GDM1 (cell line): ENCODE measurements at regions not wholly inside any gene's neighbourhood (a gene's known extent, or its start where the extent isn't known, plus 50 kb on each side); places are given as distances from the start of the nearest gene placed in this dataset.

Experiments used
- DNase-seq: peaks from one replicate; lab custom pipeline; 2025; lab: John Stamatoyannopoulos, UW

DNA sequence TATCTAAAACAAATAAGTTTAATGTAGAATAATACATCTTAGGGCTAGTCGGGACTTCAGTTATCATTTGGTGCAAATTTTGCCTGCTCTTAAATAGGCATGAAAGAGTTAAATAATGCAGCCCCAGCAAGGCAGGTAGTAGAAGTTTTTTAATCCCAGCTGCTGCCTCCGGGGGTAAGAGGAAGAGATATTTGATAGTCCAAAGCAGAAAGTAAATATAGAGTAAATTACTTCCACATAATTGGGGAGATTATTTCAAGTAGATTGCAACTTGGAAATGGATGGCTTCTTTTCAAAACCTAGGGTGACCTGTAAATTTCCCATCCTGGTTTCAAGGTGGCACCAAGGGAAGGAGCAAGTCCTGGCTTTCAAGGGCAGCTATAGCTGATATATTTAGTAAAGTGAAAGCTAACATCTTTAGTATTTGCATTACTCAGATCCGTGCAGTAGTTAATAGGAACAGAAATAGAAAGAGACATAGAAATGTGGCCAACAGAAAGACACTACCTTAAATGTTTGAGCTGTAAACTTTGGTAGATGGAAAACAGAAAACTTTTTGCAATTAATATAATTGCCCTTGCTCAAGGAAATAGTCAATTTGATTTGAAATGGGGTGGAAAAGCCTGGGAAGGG lies 109.1 kb downstream of the LMO4 start:
- DNase-seq = no peak

DNA sequence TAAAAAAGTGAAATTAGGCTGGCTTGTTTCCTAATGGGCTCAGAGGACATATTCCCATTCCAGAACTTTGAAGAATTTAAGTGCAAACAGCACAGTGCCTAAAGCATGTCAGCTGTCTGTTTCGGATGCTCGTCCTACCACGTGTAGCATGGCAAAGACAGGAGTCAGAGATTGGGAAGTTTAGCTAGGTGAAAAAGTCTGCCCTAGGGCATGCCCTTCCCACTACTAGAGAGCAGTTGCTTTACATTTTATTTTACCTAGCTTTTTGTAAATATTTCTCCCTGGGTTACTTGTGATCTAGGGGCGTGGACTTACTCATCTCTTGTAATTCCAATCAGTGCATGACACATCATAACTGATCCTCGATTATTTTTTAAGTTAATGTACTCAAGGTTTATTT lies 111.1 kb downstream of the LMO4 start:
- no peak for DNase-seq

DNA sequence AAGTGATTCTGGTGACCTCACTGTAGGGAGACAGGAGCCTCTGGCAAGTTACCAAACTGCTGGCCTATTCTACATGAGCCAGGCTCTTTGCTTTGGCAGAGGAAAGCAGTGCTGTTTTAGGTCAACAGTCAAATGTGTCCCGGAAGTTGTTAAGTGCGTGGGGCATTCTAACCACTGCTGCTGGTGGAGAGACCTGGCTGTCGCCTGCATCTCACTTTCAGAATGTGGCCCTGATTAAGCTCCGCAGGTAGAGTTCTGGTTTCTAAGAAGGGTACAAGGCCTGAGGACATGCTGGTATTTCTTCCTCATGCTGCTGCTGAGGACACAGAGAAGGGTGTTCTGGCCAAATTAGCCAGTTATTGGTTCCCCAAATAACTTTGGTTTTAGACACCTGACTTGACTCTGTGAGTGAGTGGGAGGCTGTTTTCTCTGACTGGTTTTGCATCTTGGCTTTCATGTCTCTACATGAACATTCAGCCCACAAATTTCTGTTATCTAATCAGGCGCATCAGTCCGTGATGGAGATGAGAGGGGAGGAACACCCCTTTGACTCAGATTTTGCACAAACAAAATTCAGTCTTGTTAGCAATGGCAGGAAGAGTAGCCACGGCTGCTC lies 120.8 kb downstream of the LMO4 start:
- DNase-seq = no peak

DNA sequence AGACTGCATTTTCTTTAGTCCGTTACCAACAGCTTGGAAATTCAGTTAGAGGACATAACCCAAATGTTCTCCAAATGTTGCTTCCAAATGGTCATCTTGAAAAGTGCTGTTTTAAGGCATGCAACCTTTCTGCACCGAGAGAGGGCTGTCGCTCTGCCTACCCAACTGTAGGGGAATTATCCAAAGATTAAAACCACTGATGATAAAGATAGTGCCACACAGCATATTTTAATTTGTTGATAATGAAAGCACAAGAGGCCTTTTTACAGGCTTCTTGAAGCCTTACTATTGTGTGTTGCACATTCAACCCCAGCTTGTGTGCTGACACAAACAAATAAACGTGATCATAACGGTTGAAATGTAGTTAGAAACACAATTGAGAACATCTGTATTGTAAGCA lies 121.5 kb downstream of the LMO4 start:
- DNase-seq = no peak

- no peak for DNase-seq
Observed at GRCh38 chr1:87450615-87451209, 122.0 kb downstream of the LMO4 start.

DNA sequence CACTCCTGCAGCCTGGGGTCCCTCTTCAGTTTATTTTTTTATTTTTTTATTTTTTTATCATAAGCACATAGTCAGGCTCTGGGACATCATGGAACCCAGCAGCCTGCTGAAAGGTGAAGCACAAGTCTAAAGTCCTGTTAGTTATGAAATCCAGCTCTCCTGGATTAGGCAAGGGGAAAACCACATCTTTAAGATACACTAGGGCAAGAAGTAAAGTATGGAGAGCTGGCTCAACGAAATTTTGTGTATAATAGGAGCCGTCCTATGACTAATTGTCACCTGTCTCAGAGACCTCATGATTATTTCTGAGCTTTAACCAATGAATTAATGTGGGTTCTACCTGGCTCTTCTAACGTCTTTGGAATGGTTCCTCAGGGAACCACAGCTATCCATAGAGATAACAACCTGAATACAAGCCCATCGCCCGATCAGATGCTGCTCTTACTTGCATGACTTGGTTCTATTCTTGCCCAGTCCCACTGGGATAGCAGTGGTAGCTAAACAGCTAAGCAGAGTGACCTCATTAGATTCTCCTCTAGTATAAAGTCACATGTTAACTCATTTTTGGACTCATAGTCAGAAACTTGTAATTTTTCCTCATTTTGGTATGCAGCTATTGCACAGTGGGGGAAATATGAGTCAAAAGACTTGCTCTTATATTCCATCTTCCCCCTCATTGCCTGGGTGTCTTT lies 122.7 kb downstream of the LMO4 start:
- DNase-seq = no peak

DNA sequence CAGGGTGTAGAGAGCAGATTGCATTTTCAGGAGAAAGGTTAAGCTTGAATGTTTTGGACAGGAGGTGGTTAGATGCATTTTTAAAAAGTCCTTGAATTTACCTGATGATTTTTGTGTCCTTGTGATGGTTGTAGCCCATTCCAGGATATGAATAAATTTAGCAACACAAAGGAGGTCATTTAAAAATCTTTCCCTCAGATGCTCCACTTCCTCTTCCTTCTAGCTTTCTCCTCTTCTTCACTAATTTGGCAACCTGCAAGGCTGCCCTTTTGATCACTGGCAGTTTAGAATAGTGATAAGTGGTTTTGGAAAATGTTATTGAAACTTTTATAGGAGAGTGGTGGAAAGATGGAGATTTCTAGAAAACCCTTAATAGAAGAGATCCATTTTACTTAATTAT lies 124.0 kb downstream of the LMO4 start:
- no peak for DNase-seq

DNA sequence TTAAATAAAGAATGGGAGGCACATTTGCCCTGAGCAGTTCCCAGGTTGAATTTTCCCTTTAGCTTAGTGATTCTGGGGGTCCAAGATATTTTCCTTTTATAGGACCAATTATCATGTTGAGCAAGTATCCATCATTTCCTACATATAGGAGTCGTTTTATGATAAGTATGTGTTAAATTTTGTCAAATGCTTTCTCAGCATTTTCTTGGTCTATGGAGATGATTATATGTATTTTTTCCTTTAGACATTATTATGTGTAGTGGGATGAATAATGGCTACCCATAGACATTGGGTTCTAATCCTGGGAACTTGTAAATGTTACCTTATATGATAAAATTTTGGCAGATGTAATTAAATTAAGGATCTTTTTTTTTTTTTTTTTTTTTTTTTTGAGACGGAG lies 128.7 kb downstream of the LMO4 start:
- DNase-seq = no peak

- no peak for DNase-seq
Observed at GRCh38 chr1:87462894-87463293, 134.2 kb downstream of the LMO4 start.

DNA sequence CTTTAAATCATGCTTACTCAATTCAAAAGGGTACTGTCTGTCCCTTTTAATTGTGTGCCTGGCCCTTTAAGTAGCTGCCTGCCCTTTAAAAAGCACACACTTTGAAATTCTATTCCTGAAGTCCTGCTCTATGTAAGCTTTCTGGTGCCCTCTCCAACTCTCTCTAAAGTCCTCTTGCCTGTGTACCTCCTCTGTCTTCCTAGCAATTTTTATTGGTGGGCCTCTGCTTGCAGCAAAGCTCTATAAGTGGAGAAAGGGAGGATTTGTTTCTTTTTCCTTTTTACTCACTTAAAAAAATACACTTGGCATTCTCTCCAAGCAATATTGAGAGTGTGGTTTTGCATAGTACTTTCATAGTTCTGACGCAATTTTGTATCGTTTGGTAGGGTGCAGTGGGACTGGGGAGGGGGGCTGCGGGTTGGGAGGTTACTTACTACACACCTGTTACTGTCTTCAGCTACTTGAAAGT lies 135.4 kb downstream of the LMO4 start:
- no peak for DNase-seq

DNA sequence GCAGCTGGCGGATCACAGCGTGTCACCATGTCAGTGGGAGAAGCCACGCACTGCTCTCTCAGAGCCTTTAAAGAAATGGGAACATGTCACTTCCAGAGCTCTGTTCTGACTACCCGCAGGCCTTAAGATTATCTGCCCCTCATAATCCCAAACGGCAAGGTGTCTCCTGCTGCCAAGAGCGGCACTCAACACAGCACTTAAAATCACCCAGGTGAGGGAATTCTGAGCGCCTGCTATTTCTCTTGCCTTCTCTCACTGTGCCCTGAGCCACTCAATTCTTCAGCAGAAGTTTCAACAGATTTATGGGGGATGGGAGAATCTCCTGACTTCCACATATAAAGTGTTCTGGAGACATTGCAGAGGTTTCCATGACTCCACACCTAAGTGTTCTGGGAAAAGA lies 137.9 kb downstream of the LMO4 start:
- DNase-seq = no peak

DNA sequence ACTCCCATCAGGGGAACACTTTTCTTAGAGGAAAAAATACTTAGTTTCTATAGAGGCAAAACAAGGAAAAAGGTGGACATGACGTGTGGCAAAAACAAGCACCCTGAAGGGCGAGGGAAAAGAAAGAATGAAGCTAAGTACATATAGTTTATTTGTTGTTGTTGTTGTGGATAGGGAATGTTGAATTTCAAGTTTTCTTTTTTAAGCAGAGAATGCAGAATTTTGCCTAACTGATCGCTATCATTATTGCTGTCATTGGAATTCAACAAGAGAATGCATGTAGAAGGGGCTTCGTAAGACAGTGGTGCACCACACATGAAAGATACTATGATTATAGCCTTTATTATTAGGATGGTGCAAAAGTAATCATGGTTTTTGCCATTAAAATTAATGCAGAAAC lies 144.0 kb downstream of the LMO4 start:
- DNase-seq = no peak

DNA sequence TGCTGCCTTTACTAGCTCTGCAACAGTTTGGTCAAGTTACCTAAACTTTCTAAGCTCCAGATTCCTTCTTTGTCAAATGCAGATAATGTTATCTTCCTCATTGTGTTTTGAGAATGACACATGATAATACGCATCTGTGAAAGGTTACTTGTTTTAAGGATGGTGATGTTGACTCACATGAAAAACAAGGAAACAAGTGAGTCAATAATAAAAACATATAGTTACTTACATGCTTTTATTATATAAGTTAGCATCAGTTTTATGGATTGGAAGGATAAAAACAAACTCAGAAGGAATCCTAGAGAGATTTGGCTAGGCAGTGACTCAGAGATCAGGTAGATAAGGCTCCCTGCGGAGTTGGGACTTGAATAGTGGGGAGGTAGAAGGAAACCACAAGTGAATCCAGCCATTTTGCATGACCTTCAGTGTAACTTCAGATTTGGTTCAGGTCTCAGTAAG lies 144.6 kb downstream of the LMO4 start:
- no peak for DNase-seq

GRCh38 chr1:87474098-87474497 lies 145.4 kb downstream of the LMO4 start:
- no peak for DNase-seq

DNA sequence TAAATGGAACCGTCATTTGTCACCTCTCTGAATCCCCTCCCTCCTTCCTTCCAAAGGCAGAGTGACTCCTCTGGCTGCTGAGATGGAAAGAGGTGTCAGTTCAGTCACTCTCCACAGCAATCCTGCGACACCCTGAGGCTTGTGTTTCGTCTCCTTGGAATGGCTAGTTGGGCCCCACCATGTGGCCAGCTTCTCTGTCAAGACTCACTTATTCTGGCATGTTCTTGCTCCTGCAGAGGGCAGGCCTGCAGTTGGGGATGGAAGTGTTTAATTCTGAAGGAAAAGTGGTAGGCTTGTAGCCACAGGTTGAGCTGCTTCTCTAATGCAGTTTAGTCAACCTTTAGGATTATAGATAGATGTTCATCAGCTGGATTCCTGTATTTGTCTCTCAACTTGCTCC lies 149.6 kb downstream of the LMO4 start:
- DNase-seq = no peak

- DNase-seq = no peak
Observed at GRCh38 chr1:87495147-87495546, 166.5 kb downstream of the LMO4 start.

DNA sequence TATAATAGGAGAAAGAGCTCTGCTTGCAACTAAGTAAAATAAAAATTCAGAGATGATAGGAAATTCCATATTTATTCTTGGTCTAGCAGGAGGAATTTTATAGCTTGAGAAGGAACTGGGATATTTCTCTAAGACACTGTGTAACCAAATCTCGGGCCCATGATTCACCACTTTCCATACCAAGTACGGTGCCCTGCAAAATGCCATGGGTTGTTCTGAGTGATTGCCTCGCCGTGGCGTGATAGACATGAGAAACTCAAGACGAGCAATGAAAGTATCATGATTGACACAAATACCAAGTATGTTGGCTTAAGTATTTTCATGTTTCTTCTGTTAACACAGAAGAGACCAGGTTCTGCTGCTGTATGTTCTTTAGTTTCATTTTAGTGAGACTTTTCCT lies 167.2 kb downstream of the LMO4 start:
- no peak for DNase-seq

- no peak for DNase-seq
Observed at GRCh38 chr1:87497380-87498203, 168.9 kb downstream of the LMO4 start.

DNA sequence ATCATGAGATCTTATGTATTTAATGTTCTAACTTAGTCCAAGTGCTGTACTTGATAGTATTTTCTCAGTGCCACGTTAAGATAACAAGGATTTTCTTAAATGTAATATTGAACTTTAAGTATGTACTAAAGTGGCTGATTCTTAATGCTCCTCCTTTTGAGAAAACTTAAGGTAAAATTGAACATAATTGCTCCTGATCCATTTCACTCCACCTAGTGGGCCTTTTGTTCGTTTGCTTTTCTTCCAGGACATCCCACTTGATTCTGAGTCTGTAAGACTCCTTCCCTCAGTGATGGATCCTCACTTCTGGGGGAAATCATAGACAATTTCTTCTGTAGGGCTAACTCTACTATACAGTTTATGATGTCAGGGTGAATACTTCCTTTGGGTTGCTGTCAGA lies 173.1 kb downstream of the LMO4 start:
- DNase-seq = no peak

DNA sequence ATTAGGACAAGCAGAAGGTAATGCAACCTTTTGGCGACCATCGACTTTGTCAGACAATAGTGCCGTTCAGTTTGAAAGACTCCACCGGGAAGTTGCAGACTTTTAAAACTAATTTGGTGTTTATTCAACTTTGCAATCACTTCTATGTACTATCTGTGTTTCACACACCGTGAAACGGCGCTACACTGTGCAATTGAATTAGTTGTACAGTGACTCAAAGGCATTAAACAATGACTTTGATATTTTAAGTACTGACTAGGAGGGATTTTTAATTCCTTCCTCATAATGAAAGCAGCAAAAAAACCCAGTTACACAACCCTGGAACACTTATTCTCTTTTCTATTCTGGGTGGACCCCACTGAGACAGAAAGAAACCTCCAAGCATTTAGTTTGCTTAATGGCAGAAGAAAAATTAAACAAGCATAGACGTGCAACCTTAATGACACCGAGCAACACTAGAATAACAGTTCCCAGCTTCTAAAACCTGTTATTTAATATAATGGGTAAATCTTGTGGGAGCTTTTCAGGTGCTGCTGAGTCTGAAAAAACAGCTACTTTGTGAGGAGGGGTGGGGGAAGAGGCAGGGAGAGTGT lies 176.8 kb downstream of the LMO4 start:
- no peak for DNase-seq

DNA sequence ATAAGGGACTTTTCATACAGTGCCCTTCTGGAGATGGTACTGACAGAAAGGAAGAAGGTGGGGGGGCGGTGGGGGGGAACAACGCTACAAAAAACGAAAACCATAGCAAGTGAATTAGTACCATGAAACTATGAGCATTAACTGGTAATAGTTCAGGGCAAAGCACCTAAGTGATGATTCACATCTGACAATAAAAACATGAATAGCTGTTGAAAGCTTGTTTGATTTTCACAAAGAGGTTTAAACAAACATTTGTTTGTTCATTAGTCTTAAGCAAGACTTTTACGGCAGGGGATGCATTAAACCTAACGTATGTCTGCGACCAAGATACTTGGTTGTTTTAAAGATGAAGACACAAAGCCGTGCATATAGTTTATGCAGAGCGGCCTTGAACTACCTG lies 177.5 kb downstream of the LMO4 start:
- DNase-seq = no peak
